GM12878 (cell line): ENCODE measurements at regions not wholly inside any gene's neighbourhood (a gene's known extent, or its start where the extent isn't known, plus 50 kb on each side); places are given as distances from the start of the nearest gene placed in this dataset.

Experiments used
- ATAC-seq: fragments of 200-7000 bp; cut with Tn5 transposase; 3 replicates; pipeline ENCODE4 v1.9.1; 2020; ENCODE audit warnings: mild to moderate bottlenecking, moderate library complexity
- BruUV-seq: library from RNA; stranded (reverse); fragments of 400-500 nt; replicated peaks from 2 replicates; lab custom pipeline; 2021; lab: Mats Ljungman, UMichigan
- CTCF ChIA-PET: fragments of 300-600 bp; sonication (Branson Sonifier 250); formaldehyde crosslinking; extraction: SDS; loops from one replicate; lab custom pipeline; 2021; ENCODE audit warnings: inconsistent platforms; lab: Yijun Ruan, JAX
- POLR2A ChIA-PET: fragments of 350-600 bp; formaldehyde crosslinking; extraction: SDS; loops from one replicate; lab custom pipeline; 2021; ENCODE audit warnings: inconsistent platforms; lab: Charles Lee
- RAD21 ChIA-PET: fragments of 300-600 bp; sonication (Branson Sonifier 250); formaldehyde crosslinking; loops from one replicate; lab custom pipeline; 2023; ENCODE audit warnings: antibody characterized with exemption; ENCODE audit not compliant: unreplicated experiment; lab: Charles Lee
- SMC1A ChIA-PET: fragments of 300-600 bp; sonication (Branson Sonifier 250); formaldehyde crosslinking; loops from one replicate; lab custom pipeline; 2023; ENCODE audit not compliant: unreplicated experiment, uncharacterized antibody; lab: Charles Lee
- DNase-seq: peaks from one replicate; pipeline ENCODE4 v3.0.0-alpha.2; 2011; ENCODE audit warnings: low read depth, low spot score
- FAIRE-seq: peaks from 3 replicates; lab custom pipeline; 2011; peaks lifted over from hg19 to GRCh38; lab: Jason Lieb, UNC
- H2AFZ ChIP-seq: 2 replicates; pipeline ENCODE4 v1.6.0; 2011; ENCODE audit warnings: low read depth, low read length, control low read depth; ENCODE audit not compliant: control insufficient read depth
- H3K27ac ChIP-seq: 2 replicates; pipeline ENCODE4 v1.5.1; 2011; ENCODE audit warnings: control low read depth; ENCODE audit not compliant: control insufficient read depth, insufficient read depth
- H3K27me3 ChIP-seq, 2 experiments: replicated peaks in 1 of 2; 2 replicates each; pipeline versions ENCODE4 v1.6.0 to v1.6.1; 2011; ENCODE audit warnings: low read length in 1 of 2; ENCODE audit not compliant: control insufficient read depth in 2 of 2, insufficient read depth in 2 of 2
- H3K36me3 ChIP-seq, 2 experiments: 2 replicates each; pipeline ENCODE4 v1.5.1; 2011; ENCODE audit warnings: low read length in 1 of 2; ENCODE audit not compliant: control insufficient read depth in 2 of 2, insufficient read depth in 2 of 2
- H3K4me1 ChIP-seq: 2 replicates; pipeline ENCODE4 v1.6.1; 2011; ENCODE audit warnings: mild to moderate bottlenecking, low read length, moderate library complexity, mixed read lengths; ENCODE audit not compliant: control insufficient read depth, insufficient read depth
- H3K4me2 ChIP-seq: 2 replicates; pipeline ENCODE4 v1.6.0; 2011; ENCODE audit warnings: control low read depth; ENCODE audit not compliant: control insufficient read depth, insufficient read depth
- H3K4me3 ChIP-seq: fragments of 200-600 bp; sonication (generic); 2 replicates; pipeline ENCODE4 v1.5.1; 2016
- H3K79me2 ChIP-seq: 2 replicates; pipeline ENCODE4 v1.6.0; 2011; ENCODE audit warnings: low read length; ENCODE audit not compliant: control insufficient read depth, insufficient read depth
- H3K9ac ChIP-seq: 2 replicates; pipeline ENCODE4 v1.8.0; 2011; ENCODE audit warnings: low read length, control low read depth, mixed read lengths; ENCODE audit not compliant: control insufficient read depth, insufficient read depth
- H3K9me3 ChIP-seq: replicated peaks from 3 replicates; pipeline ENCODE4 v1.5.1; 2011; ENCODE audit warnings: mild to moderate bottlenecking, low read length; ENCODE audit not compliant: control insufficient read depth, insufficient read depth
- H4K20me1 ChIP-seq: 2 replicates; pipeline ENCODE4 v1.6.0; 2011; ENCODE audit not compliant: control insufficient read depth, insufficient read depth
- CREB1 ChIP-seq: IDR thresholded peaks from 2 replicates; pipeline ENCODE4 v1.6.1; 2012; ENCODE audit warnings: low read depth, mild to moderate bottlenecking, inconsistent platforms
- JUNB ChIP-seq: IDR thresholded peaks from 2 replicates; pipeline ENCODE4 v1.6.1; 2016; ENCODE audit warnings: antibody characterized with exemption, mild to moderate bottlenecking
- MXI1 ChIP-seq: fragments of 150-350 bp; IDR thresholded peaks from 2 replicates; pipeline ENCODE4 v1.6.1; 2011; ENCODE audit warnings: low read depth, mild to moderate bottlenecking, inconsistent platforms, low read length, improper control_type of control experiment
- NR2F1 ChIP-seq: fragments of 450-650 bp; conservative IDR thresholded peaks from 2 replicates; pipeline ENCODE4 v1.6.1; 2017; ENCODE audit warnings: mild to moderate bottlenecking
- WGBS: methylation state at CpG from one replicate; pipeline ENCODE4 v1.1.6; 2016; ENCODE audit warnings: low lambda C conversion rate; ENCODE audit not compliant: insufficient replicate concordance, insufficient coverage; ENCODE audit errors: missing lambda C conversion rate; 5-methylcytosine and 5-hydroxymethylcytosine counted together
- in situ Hi-C: fragments of 300-500 bp; cut with MboI; formaldehyde crosslinking; loops from 9 replicates; pipeline ENCODE4 v1.14.3; 2018; ENCODE audit warnings: mixed read lengths
- intact Hi-C: fragments of 100-400 bp; cut with micrococcal nuclease; formaldehyde crosslinking; loops from one replicate; pipeline ENCODE4 v1.14.2; 2022; ENCODE audit not compliant: unreplicated experiment

- Histone ChIP-seq H3K36me3 (no peaks in the 10 kb centered on the region), H3K4me2 (no peak overlapping the region), H3K79me2 (no peaks in the 10 kb centered on the region), H3K27ac (no peak overlapping the region), H3K4me1 (peaks cover 5% of the 10 kb centered on the region; the same call in 1 of the 2 replicates), H4K20me1 (no peaks in the 10 kb centered on the region), H2AFZ (no peak overlapping the region), H3K9ac (no peak overlapping the region), H3K9me3 (peaks cover 7% of the 10 kb centered on the region), H3K27me3 (no peaks in the 10 kb centered on the region)
- ChIA-PET POLR2A (no interaction called here), SMC1A (no interaction called here), CTCF (no interaction called here), RAD21 (no interaction called here)
- in situ Hi-C loops = no loop called here
- WGBS = 20% methylated on average over 11 of the region's 11 CpGs
- intact Hi-C loops = no loop called here
- no peak for ATAC-seq
- no peak for FAIRE-seq
- BruUV-seq = no TSS peak
- TF ChIP-seq MXI1 (no peak), NR2F1 (no peak), JUNB (0 out of 2 replicates have a peak, but pooled peaks have one; percentile 11)
- TF ChIP-seq, all 136 proteins: peak for 1
- no peak for DNase-seq
- no peak overlapping the region for H3K4me3 ChIP-seq
Measured at GRCh38 chr6:4402477-4402976, 267.2 kb upstream of the ECI2 start.

DNA sequence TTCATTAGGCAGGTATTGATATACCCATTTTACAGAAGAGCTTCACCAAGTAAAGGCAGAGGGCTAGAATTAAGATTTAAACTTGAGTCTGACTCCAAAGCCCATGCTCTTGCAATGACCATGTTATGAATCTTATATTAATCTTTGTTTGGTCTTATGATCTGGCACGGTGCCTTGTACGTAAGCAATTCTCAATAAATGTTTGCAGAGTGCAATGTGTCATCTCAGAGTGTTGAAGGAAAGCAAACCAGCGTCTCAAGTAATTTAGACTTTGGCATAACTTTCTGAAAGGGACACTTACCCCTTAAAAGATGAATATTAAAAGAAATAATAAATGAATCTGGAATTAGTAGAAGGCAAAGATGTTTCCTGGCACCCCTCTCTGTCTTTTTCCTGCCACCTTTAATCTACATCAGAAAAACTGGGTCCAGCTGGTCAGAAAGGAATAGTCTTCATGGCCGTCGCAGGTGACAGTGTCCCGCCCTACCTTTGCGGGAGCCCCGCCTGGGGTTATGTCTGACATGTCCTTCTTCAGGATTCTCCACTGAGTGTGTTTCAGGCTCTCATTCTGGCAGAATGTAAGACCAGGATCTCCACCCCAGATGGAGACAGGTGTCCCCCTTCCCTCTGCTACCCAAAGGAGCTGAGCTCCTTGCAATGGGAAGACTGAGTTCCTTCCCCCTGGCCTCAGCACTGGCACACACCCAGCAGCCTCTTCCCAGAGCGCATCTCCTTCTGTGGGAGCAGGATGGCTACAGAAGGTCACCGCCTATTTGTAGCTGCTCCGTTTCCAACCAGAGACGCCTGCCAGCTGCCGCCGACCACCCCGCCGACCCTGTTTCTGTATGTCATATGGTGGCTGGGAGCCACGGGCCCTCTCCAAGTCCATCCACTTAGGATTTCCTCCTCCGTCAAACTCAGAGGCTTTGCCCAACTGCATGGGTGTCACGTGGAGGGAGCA lies 266.3 kb upstream of the ECI2 start:
- no peak for DNase-seq
- FAIRE-seq = no peak
- Histone ChIP-seq H4K20me1 (no peaks in the 10 kb centered on the region), H3K9ac (no peak overlapping the region), H3K4me1 (peaks cover 5% of the 10 kb centered on the region; the same call in 1 of the 2 replicates), H3K36me3 (no peaks in the 10 kb centered on the region), H2AFZ (no peak overlapping the region), H3K27me3 (no peaks in the 10 kb centered on the region), H3K4me2 (no peak overlapping the region), H3K79me2 (no peaks in the 10 kb centered on the region), H3K27ac (no peak overlapping the region), H3K9me3 (peaks cover 4% of the 10 kb centered on the region; the same call in 2 of the 3 replicates), H3K4me3 (no peak overlapping the region)
- intact Hi-C loops = no loop called here
- 74% methylated on average over 19 of the region's 19 CpGs for WGBS
- CTCF ChIA-PET = no interaction called here
- TF ChIP-seq CREB1 = no peak
- no TSS peak for BruUV-seq
- RAD21 ChIA-PET = no interaction called here
- POLR2A ChIA-PET = no interaction called here
- SMC1A ChIA-PET = no interaction called here
- in situ Hi-C loops = no loop called here
- ATAC-seq = no peak
